ENCODE measurements at regions not wholly inside any gene's neighbourhood (a gene's known extent, or its start where the extent isn't known, plus 50 kb on each side); places are given as distances from the start of the nearest gene placed in this dataset.

DNA sequence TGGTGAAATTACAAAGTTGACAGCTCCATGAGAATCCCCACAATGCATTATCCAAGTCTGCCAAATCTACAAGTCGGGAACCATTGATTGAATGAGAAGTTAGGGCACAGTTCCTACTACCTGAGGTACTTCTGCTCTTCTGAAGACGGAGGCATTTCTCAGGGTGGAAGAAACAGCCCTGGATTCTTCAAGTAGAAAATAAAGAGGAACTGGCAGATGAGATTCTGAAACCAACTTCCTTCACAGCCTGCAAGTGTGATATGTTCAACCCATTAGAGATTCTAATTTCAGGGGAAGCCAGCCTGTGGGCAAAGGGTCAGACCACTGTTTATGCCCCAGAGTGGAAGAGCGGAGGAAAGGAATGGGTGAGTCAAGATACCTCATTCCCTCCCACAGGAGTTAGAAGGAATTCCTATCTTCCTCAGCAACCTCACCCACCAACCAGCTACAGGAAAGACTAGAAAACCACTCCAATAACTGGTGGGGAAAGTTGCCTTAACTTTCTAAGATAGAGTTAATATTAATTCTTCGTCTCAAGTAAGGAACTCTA is 50.5 kb upstream of the BMPER start:
- Mint-ChIP-seq H3K9me3 (no peaks in the 10 kb centered on the region), H3K27me3 (peaks cover 27% of the 10 kb centered on the region), H3K4me1 (ENCODE audit: low read depth) (no peaks in the 10 kb centered on the region), H3K36me3 (ENCODE audit: low read depth) (no peaks in the 10 kb centered on the region), H3K4me3 (no peak overlapping the region), H3K27ac (no peak overlapping the region)
- DNase-seq = no peak

All from activated T-cell treated with anti-CD3 and anti-CD28 coated beads, Interleukin-2, amount 50 U/mL, for 24 hours (primary cell).